Right lobe of liver (tissue), 6 donors: ENCODE measurements at regions not wholly inside any gene's neighbourhood (a gene's known extent, or its start where the extent isn't known, plus 50 kb on each side); places are given as distances from the start of the nearest gene placed in this dataset.
"Not testable (repeated sequence)": the region's sequence is repeated elsewhere in the genome, so short reads cannot be mapped to it uniquely, and the experiment has no call there.

Experiments
- ATAC-seq, 4 donors: fragments of 200-7000 bp; cut with Tn5 transposase; one replicate each; pipeline ENCODE4 v1.9.1; 2020; ENCODE audit warnings: mild to moderate bottlenecking in 4 of 4, moderate library complexity in 4 of 4
- DNase-seq, 3 donors: peaks; one replicate each; pipeline ENCODE4 v3.0.0-alpha.2; 2020
- H3K27ac ChIP-seq, 3 donors: fragments of 200-600 bp; one replicate each; pipeline ENCODE4 v1.8.0; 2022
- H3K27me3 ChIP-seq, 2 donors: fragments of 200-600 bp; one replicate each; pipeline ENCODE4 v1.8.0; 2022
- H3K36me3 ChIP-seq, 4 donors: fragments of 200-600 bp; sonication (generic) in 1 of 4; one replicate each; pipeline versions ENCODE4 v1.5.1 to v1.8.0; 2017 to 2022; ENCODE audit warnings: control low read depth in 1 of 4
- H3K4me1 ChIP-seq, 4 donors: fragments of 200-600 bp; sonication (generic) in 1 of 4; one replicate each; pipeline versions ENCODE4 v1.5.1 to v1.8.0; 2017 to 2022; ENCODE audit warnings: control low read depth in 1 of 4
- H3K4me3 ChIP-seq, 3 donors: fragments of 200-600 bp; one replicate each; pipeline ENCODE4 v1.8.0; 2022
- H3K9me3 ChIP-seq, 4 donors: fragments of 200-600 bp; sonication (generic) in 1 of 4; one replicate each; pipeline versions ENCODE4 v1.5.1 to v1.8.0; 2017 to 2022; ENCODE audit warnings: control low read depth in 1 of 4
- CTCF ChIP-seq, 4 donors: fragments of 200-600 bp in 3 of 4; fragments of 450-650 bp in 1 of 4; IDR thresholded peaks; one replicate each; pipeline versions ENCODE4 v1.5.1 to v1.8.0; 2016 to 2022; ENCODE audit warnings: antibody characterized with exemption in 4 of 4, mild to moderate bottlenecking in 2 of 4
- POLR2A ChIP-seq: fragments of 450-650 bp; IDR thresholded peaks from one replicate; pipeline ENCODE4 v1.6.1; 2017; ENCODE audit warnings: antibody characterized with exemption, mild to moderate bottlenecking
- WGBS: methylation state at CpG from one replicate; pipeline ENCODE4 v1.1.6; 2018; ENCODE audit warnings: low coverage, low lambda C conversion rate; ENCODE audit not compliant: insufficient coverage; ENCODE audit errors: missing lambda C conversion rate; 5-methylcytosine and 5-hydroxymethylcytosine counted together
- intact Hi-C, 2 donors: fragments of 100-400 bp; cut with DNase I; formaldehyde crosslinking; loops; one replicate each; pipeline versions ENCODE4 v1.11.2 to v1.14.1; 2022
- donor health status: DM: no; HTN: yes; CAD: no.
- donor health status: DM: no; HTN: no; CAD: no.
- donor health status: DM: no; HTN: no; CAD: no.
- donor health status: DM: no; HTN: yes; CAD: no.
- donor health status: DM: no; HTN: yes; CAD: no.

GRCh38 chr10:108034829-108035228, 870.3 kb upstream of the SORCS1 start:
- TF ChIP-seq CTCF (IDR thresholded peaks at IDR 0.05) (no peak), POLR2A (no peak)
- Histone ChIP-seq H3K9me3 (no peaks in the 10 kb centered on the region), H3K4me1 (no peaks in the 10 kb centered on the region), H3K27ac (no peak overlapping the region), H3K36me3 (no peaks in the 10 kb centered on the region), H3K4me3 (no peak overlapping the region), H3K27me3 (no peaks in the 10 kb centered on the region)
- DNase-seq (no peak), ATAC-seq (no peak)
- 50% methylated on average over 1 of the region's 1 CpG for WGBS
- intact Hi-C loops, result no loop called here

- H3K27ac ChIP-seq, DNase-seq, H3K36me3 ChIP-seq, intact Hi-C loops, H3K27me3 ChIP-seq, H3K9me3 ChIP-seq, ATAC-seq, H3K4me1 ChIP-seq, H3K4me3 ChIP-seq: not testable (repeated sequence)
- 38% methylated on average over 3 of the region's 3 CpGs for WGBS
Observed at GRCh38 chr10:108033518-108033917, 869.0 kb upstream of the SORCS1 start.

- no peaks in the 10 kb centered on the region for H3K36me3 ChIP-seq
- TF ChIP-seq CTCF (IDR thresholded peaks at IDR 0.05), result no peak
- no peak for TF ChIP-seq POLR2A
- no peaks in the 10 kb centered on the region for H3K9me3 ChIP-seq
- ATAC-seq (no peak), DNase-seq (no peak)
- H3K27ac ChIP-seq, result no peak overlapping the region
- intact Hi-C loops, result no loop called here
- no peak overlapping the region for H3K4me3 ChIP-seq
- 38% methylated on average over 1 of the region's 1 CpG for WGBS
- no peaks in the 10 kb centered on the region for H3K4me1 ChIP-seq
- H3K27me3 ChIP-seq, result no peaks in the 10 kb centered on the region
Observed at GRCh38 chr10:108031505-108031904, 867.0 kb upstream of the SORCS1 start.

- intact Hi-C loops, result no loop called here
- TF ChIP-seq POLR2A (no peak), CTCF (IDR thresholded peaks at IDR 0.05) (no peak)
- Histone ChIP-seq H3K4me1 (no peaks in the 10 kb centered on the region), H3K27me3 (no peaks in the 10 kb centered on the region), H3K4me3 (no peak overlapping the region), H3K27ac (no peak overlapping the region), H3K36me3 (no peaks in the 10 kb centered on the region), H3K9me3 (no peaks in the 10 kb centered on the region)
- ATAC-seq (no peak), DNase-seq (no peak)
- 100% methylated on average over 1 of the region's 1 CpG for WGBS
Observed at GRCh38 chr10:108014902-108015177, 850.3 kb upstream of the SORCS1 start.

GRCh38 chr10:108014145-108014901, 849.8 kb upstream of the SORCS1 start:
- H3K36me3 ChIP-seq, result no peaks in the 10 kb centered on the region
- no peak overlapping the region for H3K4me3 ChIP-seq
- intact Hi-C loops, result no loop called here
- H3K4me1 ChIP-seq, result no peaks in the 10 kb centered on the region
- no peaks in the 10 kb centered on the region for H3K27me3 ChIP-seq
- 50% methylated on average over 4 of the region's 4 CpGs for WGBS
- no peak overlapping the region for H3K27ac ChIP-seq
- H3K9me3 ChIP-seq, result no peaks in the 10 kb centered on the region
- ATAC-seq (no peak), DNase-seq (no peak)
- TF ChIP-seq POLR2A (no peak), CTCF (IDR thresholded peaks at IDR 0.05) (no peak)
